GM12878 (cell line): ENCODE measurements at regions not wholly inside any gene's neighbourhood (a gene's known extent, or its start where the extent isn't known, plus 50 kb on each side); places are given as distances from the start of the nearest gene placed in this dataset.

Source experiments
- ATAC-seq: fragments of 200-7000 bp; cut with Tn5 transposase; 3 replicates; pipeline ENCODE4 v1.9.1; 2020; ENCODE audit warnings: mild to moderate bottlenecking, moderate library complexity
- BruUV-seq: library from RNA; stranded (reverse); fragments of 400-500 nt; replicated peaks from 2 replicates; lab custom pipeline; 2021; lab: Mats Ljungman, UMichigan
- CTCF ChIA-PET: fragments of 300-600 bp; sonication (Branson Sonifier 250); formaldehyde crosslinking; extraction: SDS; loops from one replicate; lab custom pipeline; 2021; ENCODE audit warnings: inconsistent platforms; lab: Yijun Ruan, JAX
- POLR2A ChIA-PET: fragments of 350-600 bp; formaldehyde crosslinking; extraction: SDS; loops from one replicate; lab custom pipeline; 2021; ENCODE audit warnings: inconsistent platforms; lab: Charles Lee
- RAD21 ChIA-PET: fragments of 300-600 bp; sonication (Branson Sonifier 250); formaldehyde crosslinking; loops from one replicate; lab custom pipeline; 2023; ENCODE audit warnings: antibody characterized with exemption; ENCODE audit not compliant: unreplicated experiment; lab: Charles Lee
- SMC1A ChIA-PET: fragments of 300-600 bp; sonication (Branson Sonifier 250); formaldehyde crosslinking; loops from one replicate; lab custom pipeline; 2023; ENCODE audit not compliant: unreplicated experiment, uncharacterized antibody; lab: Charles Lee
- DNase-seq: peaks from one replicate; pipeline ENCODE4 v3.0.0-alpha.2; 2011; ENCODE audit warnings: low read depth, low spot score
- FAIRE-seq: peaks from 3 replicates; lab custom pipeline; 2011; peaks lifted over from hg19 to GRCh38; lab: Jason Lieb, UNC
- H2AFZ ChIP-seq: 2 replicates; pipeline ENCODE4 v1.6.0; 2011; ENCODE audit warnings: low read depth, low read length, control low read depth; ENCODE audit not compliant: control insufficient read depth
- H3K27ac ChIP-seq: 2 replicates; pipeline ENCODE4 v1.5.1; 2011; ENCODE audit warnings: control low read depth; ENCODE audit not compliant: control insufficient read depth, insufficient read depth
- H3K27me3 ChIP-seq, 2 experiments: replicated peaks in 1 of 2; 2 replicates each; pipeline versions ENCODE4 v1.6.0 to v1.6.1; 2011; ENCODE audit warnings: low read length in 1 of 2; ENCODE audit not compliant: control insufficient read depth in 2 of 2, insufficient read depth in 2 of 2
- H3K36me3 ChIP-seq, 2 experiments: 2 replicates each; pipeline ENCODE4 v1.5.1; 2011; ENCODE audit warnings: low read length in 1 of 2; ENCODE audit not compliant: control insufficient read depth in 2 of 2, insufficient read depth in 2 of 2
- H3K4me1 ChIP-seq: 2 replicates; pipeline ENCODE4 v1.6.1; 2011; ENCODE audit warnings: mild to moderate bottlenecking, low read length, moderate library complexity, mixed read lengths; ENCODE audit not compliant: control insufficient read depth, insufficient read depth
- H3K4me2 ChIP-seq: 2 replicates; pipeline ENCODE4 v1.6.0; 2011; ENCODE audit warnings: control low read depth; ENCODE audit not compliant: control insufficient read depth, insufficient read depth
- H3K4me3 ChIP-seq: fragments of 200-600 bp; sonication (generic); 2 replicates; pipeline ENCODE4 v1.5.1; 2016
- H3K79me2 ChIP-seq: 2 replicates; pipeline ENCODE4 v1.6.0; 2011; ENCODE audit warnings: low read length; ENCODE audit not compliant: control insufficient read depth, insufficient read depth
- H3K9ac ChIP-seq: 2 replicates; pipeline ENCODE4 v1.8.0; 2011; ENCODE audit warnings: low read length, control low read depth, mixed read lengths; ENCODE audit not compliant: control insufficient read depth, insufficient read depth
- H3K9me3 ChIP-seq: replicated peaks from 3 replicates; pipeline ENCODE4 v1.5.1; 2011; ENCODE audit warnings: mild to moderate bottlenecking, low read length; ENCODE audit not compliant: control insufficient read depth, insufficient read depth
- H4K20me1 ChIP-seq: 2 replicates; pipeline ENCODE4 v1.6.0; 2011; ENCODE audit not compliant: control insufficient read depth, insufficient read depth
- CUX1 ChIP-seq: IDR thresholded peaks from 2 replicates; pipeline ENCODE4 v1.6.1; 2012; ENCODE audit warnings: improper control_type of control experiment, low read depth, low read length; ENCODE audit not compliant: insufficient replicate concordance
- DPF2 ChIP-seq: fragments of 450-650 bp; IDR thresholded peaks from 2 replicates; pipeline ENCODE4 v1.6.1; 2017; ENCODE audit warnings: mild to moderate bottlenecking
- HDAC6 ChIP-seq: fragments of 200-600 bp; sonication (generic); IDR thresholded peaks from one replicate; pipeline ENCODE4 v1.8.0; 2017; ENCODE audit warnings: antibody characterized with exemption; ENCODE audit not compliant: unreplicated experiment
- HDGF ChIP-seq: fragments of 450-650 bp; IDR thresholded peaks from 2 replicates; pipeline ENCODE4 v1.6.1; 2016; ENCODE audit warnings: antibody characterized with exemption
- KLF5 ChIP-seq: fragments of 450-650 bp; IDR thresholded peaks from 2 replicates; pipeline ENCODE4 v1.6.1; 2014; ENCODE audit warnings: mild to moderate bottlenecking; ENCODE audit not compliant: partially characterized antibody
- MAX ChIP-seq: IDR thresholded peaks from 2 replicates; pipeline ENCODE4 v1.6.1; 2012; ENCODE audit warnings: low read depth, low read length, improper control_type of control experiment
- MLLT1 ChIP-seq: fragments of 450-650 bp; IDR thresholded peaks from 2 replicates; pipeline ENCODE4 v1.6.1; 2016; ENCODE audit warnings: mild to moderate bottlenecking
- MYC ChIP-seq: IDR thresholded peaks from 2 replicates; pipeline ENCODE4 v1.6.1; 2011; ENCODE audit warnings: mild to moderate bottlenecking, low read length, moderate library complexity, inconsistent platforms; ENCODE audit not compliant: insufficient read depth, insufficient replicate concordance, insufficient read length, severe bottlenecking
- NBN ChIP-seq: fragments of 450-650 bp; IDR thresholded peaks from 2 replicates; pipeline ENCODE4 v1.6.1; 2016
- NR2C2 ChIP-seq: IDR thresholded peaks from 2 replicates; pipeline ENCODE4 v1.6.1; 2011; ENCODE audit warnings: borderline replicate concordance, low read depth; ENCODE audit not compliant: control insufficient read depth, insufficient read length
- PML ChIP-seq: IDR thresholded peaks from 2 replicates; pipeline ENCODE4 v1.6.1; 2012; ENCODE audit warnings: low read length, inconsistent platforms
- PRDM15 ChIP-seq: fragments of 450-650 bp; formaldehyde crosslinking; IDR thresholded peaks from 2 replicates; pipeline ENCODE4 v1.4.0; 2020; ENCODE audit warnings: mild to moderate bottlenecking, moderate library complexity
- RB1 ChIP-seq: fragments of 450-650 bp; formaldehyde crosslinking; IDR thresholded peaks from 2 replicates; pipeline ENCODE4 v1.6.1; 2017; ENCODE audit warnings: mild to moderate bottlenecking, borderline replicate concordance
- SMC3 ChIP-seq: IDR thresholded peaks from 2 replicates; pipeline ENCODE4 v1.6.1; 2011; ENCODE audit warnings: low read length, improper control_type of control experiment, borderline replicate concordance
- SREBF1 ChIP-seq: IDR thresholded peaks from 2 replicates; pipeline ENCODE4 v1.6.1; 2012; ENCODE audit warnings: mild to moderate bottlenecking, low read length
- TBL1XR1 ChIP-seq: IDR thresholded peaks from 2 replicates; pipeline ENCODE4 v1.6.1; 2012; ENCODE audit warnings: low read depth, low read length, improper control_type of control experiment
- ZNF217 ChIP-seq: fragments of 450-650 bp; IDR thresholded peaks from 2 replicates; pipeline ENCODE4 v1.6.1; 2017; ENCODE audit warnings: antibody characterized with exemption, mild to moderate bottlenecking
- in situ Hi-C: fragments of 300-500 bp; cut with MboI; formaldehyde crosslinking; loops from 9 replicates; pipeline ENCODE4 v1.14.3; 2018; ENCODE audit warnings: mixed read lengths
- intact Hi-C: fragments of 100-400 bp; cut with micrococcal nuclease; formaldehyde crosslinking; loops from one replicate; pipeline ENCODE4 v1.14.2; 2022; ENCODE audit not compliant: unreplicated experiment

GRCh38 chr9:10721301-10721700, 108.5 kb upstream of the PTPRD start:
- no peak for ATAC-seq
- H4K20me1 ChIP-seq: no peaks in the 10 kb centered on the region
- no peak overlapping the region for H2AFZ ChIP-seq
- ChIA-PET RAD21 (no interaction called here), CTCF (no interaction called here), SMC1A (no interaction called here), POLR2A (no interaction called here)
- no peaks in the 10 kb centered on the region for H3K36me3 ChIP-seq
- no peak overlapping the region for H3K4me3 ChIP-seq
- no peak for DNase-seq
- intact Hi-C loops (no loop called here), in situ Hi-C loops (no loop called here)
- H3K27ac ChIP-seq: no peak overlapping the region
- H3K9ac ChIP-seq: no peak overlapping the region
- no peaks in the 10 kb centered on the region for H3K79me2 ChIP-seq
- H3K4me2 ChIP-seq: no peak overlapping the region
- no peaks in the 10 kb centered on the region for H3K27me3 ChIP-seq
- H3K4me1 ChIP-seq: no peaks in the 10 kb centered on the region
- no TSS peak for BruUV-seq
- FAIRE-seq: no peak
- H3K9me3 ChIP-seq: no peaks in the 10 kb centered on the region
- TF ChIP-seq KLF5 (no peak), DPF2 (no peak), MLLT1 (no peak), HDGF (no peak), MAX (no peak), PML (no peak), NBN (no peak), CUX1 (no peak), PRDM15 (no peak), SREBF1 (no peak), HDAC6 (no peak), MYC (no peak), SMC3 (no peak), TBL1XR1 (no peak), ZNF217 (no peak), NR2C2 (no peak), RB1 (no peak)
